Lower leg skin (tissue), 3 donors: ENCODE measurements at regions not wholly inside any gene's neighbourhood (a gene's known extent, or its start where the extent isn't known, plus 50 kb on each side); places are given as distances from the start of the nearest gene placed in this dataset.

Experiments
- CTCF ChIP-seq, 3 donors: fragments of 450-650 bp; IDR thresholded peaks; one replicate each; pipeline ENCODE4 v1.5.1; 2016; ENCODE audit warnings: antibody characterized with exemption in 3 of 3, mild to moderate bottlenecking in 3 of 3, moderate library complexity in 2 of 3
- POLR2A ChIP-seq, 2 donors: fragments of 450-650 bp; IDR thresholded peaks; one replicate each; pipeline ENCODE4 v1.6.1; 2016 to 2017; ENCODE audit warnings: antibody characterized with exemption in 2 of 2, mild to moderate bottlenecking in 1 of 2, moderate library complexity in 1 of 2

DNA sequence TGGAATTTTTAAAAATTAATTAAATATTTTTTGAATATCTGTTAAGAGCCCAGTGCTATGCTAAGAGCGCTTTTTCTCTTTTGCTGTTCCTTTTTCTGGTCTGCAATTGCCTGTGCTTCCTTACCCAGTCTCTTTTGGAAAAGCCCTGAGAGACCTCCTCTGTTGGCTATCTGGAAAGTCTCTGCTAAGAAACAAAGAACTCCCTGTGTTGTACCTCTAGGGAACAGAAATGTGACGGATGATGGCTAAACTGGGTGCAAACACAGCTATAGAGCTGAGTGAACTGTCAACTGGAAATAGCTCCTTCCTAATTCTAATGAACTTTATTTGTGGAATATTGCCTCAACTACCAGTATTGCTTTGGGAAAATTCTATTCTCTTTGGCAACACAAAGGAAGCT, 261.6 kb upstream of the NOVA1 start:
- TF ChIP-seq CTCF (IDR thresholded peaks at IDR 0.05) = no peak
- TF ChIP-seq POLR2A (IDR thresholded peaks at IDR 0.05) = no peak
